ENCODE measurements at regions not wholly inside any gene's neighbourhood (a gene's known extent, or its start where the extent isn't known, plus 50 kb on each side); places are given as distances from the start of the nearest gene placed in this dataset.

GRCh38 chr4:14552119-14552518, 450.2 kb upstream of the CPEB2 start:
- no peak overlapping the region for H3K27ac ChIP-seq (ENCODE audit: control insufficient read depth, insufficient read depth, low read length)

GRCh38 chr4:14559646-14560045, 442.6 kb upstream of the CPEB2 start:
- FAIRE-seq (no peak), DNase-seq (ENCODE audit: low read depth, low spot score) (no peak)
- Histone ChIP-seq H2AFZ (ENCODE audit: control insufficient read depth, low read length) (no peak overlapping the region), H3K27me3 (ENCODE audit: control insufficient read depth, extremely low read depth, insufficient read depth, low read length) (no peaks in the 10 kb centered on the region), H3K9ac (ENCODE audit: control insufficient read depth, extremely low read depth, insufficient read depth, low read length) (no peak overlapping the region), H3K4me1 (ENCODE audit: control insufficient read depth, extremely low read depth, insufficient read depth, low read length) (no peaks in the 10 kb centered on the region), H3K9me3 (ENCODE audit: control insufficient read depth, low read depth, low read length) (no peaks in the 10 kb centered on the region), H3K9me1 (ENCODE audit: control insufficient read depth, extremely low read depth, insufficient read depth, low read length) (no peaks in the 10 kb centered on the region), H3K79me2 (ENCODE audit: control insufficient read depth, insufficient read depth, low read length) (no peaks in the 10 kb centered on the region), H3K4me2 (ENCODE audit: control insufficient read depth, extremely low read depth, insufficient read depth, low read depth, low read length) (no peak overlapping the region), H4K20me1 (ENCODE audit: control insufficient read depth, extremely low read depth, insufficient read depth, low read length) (no peaks in the 10 kb centered on the region), H3K36me3 (ENCODE audit: control insufficient read depth in 2 of 2, extremely low read depth in 1 of 2, insufficient read depth in 2 of 2, low read length in 2 of 2) (no peaks in the 10 kb centered on the region), H3K27ac (ENCODE audit: control insufficient read depth, insufficient read depth, low read length) (no peak overlapping the region), H3K4me3 (ENCODE audit: control insufficient read depth in 2 of 3, extremely low read depth in 1 of 3, insufficient read depth in 2 of 3, low read depth in 1 of 3, low read length in 3 of 3) (no peak overlapping the region)
- TF ChIP-seq EZH2 (IDR thresholded peaks at IDR 0.05; ENCODE audit: low read length): no peak
- no peak for TF ChIP-seq CTCF (optimal IDR thresholded peaks at IDR 0.05 in 1 of 3, IDR thresholded peaks at IDR 0.05 in 1 of 3, conservative IDR thresholded peaks at IDR 0.05 in 1 of 3; ENCODE audit: extremely low read depth in 1 of 3, insufficient read depth in 2 of 3, low read length in 3 of 3)
- dilution Hi-C loops (cut with MboI; ENCODE audit: extremely low pct_ligation_motif_present, low sequenced_read_pairs): no loop called here

More at GRCh38 chr4:14552119-14552518, 450.2 kb upstream of the CPEB2 start:
- H3K27me3 ChIP-seq (ENCODE audit: control insufficient read depth, extremely low read depth, insufficient read depth, low read length): no peaks in the 10 kb centered on the region
- no peaks in the 10 kb centered on the region for H3K9me3 ChIP-seq (ENCODE audit: control insufficient read depth, low read depth, low read length)
- H2AFZ ChIP-seq (ENCODE audit: control insufficient read depth, low read length): no peak overlapping the region
- FAIRE-seq (no peak), DNase-seq (ENCODE audit: low read depth, low spot score) (no peak)
- no peak overlapping the region for H3K4me2 ChIP-seq (ENCODE audit: control insufficient read depth, extremely low read depth, insufficient read depth, low read depth, low read length)
- H3K36me3 ChIP-seq (ENCODE audit: control insufficient read depth in 2 of 2, extremely low read depth in 1 of 2, insufficient read depth in 2 of 2, low read length in 2 of 2): no peaks in the 10 kb centered on the region
- no peaks in the 10 kb centered on the region for H3K79me2 ChIP-seq (ENCODE audit: control insufficient read depth, insufficient read depth, low read length)
- no peaks in the 10 kb centered on the region for H3K9me1 ChIP-seq (ENCODE audit: control insufficient read depth, extremely low read depth, insufficient read depth, low read length)
- TF ChIP-seq CTCF (optimal IDR thresholded peaks at IDR 0.05 in 1 of 3, IDR thresholded peaks at IDR 0.05 in 1 of 3, conservative IDR thresholded peaks at IDR 0.05 in 1 of 3; ENCODE audit: extremely low read depth in 1 of 3, insufficient read depth in 2 of 3, low read length in 3 of 3) (no peak), EZH2 (IDR thresholded peaks at IDR 0.05; ENCODE audit: low read length) (no peak)
- H3K4me3 ChIP-seq (ENCODE audit: control insufficient read depth in 2 of 3, extremely low read depth in 1 of 3, insufficient read depth in 2 of 3, low read depth in 1 of 3, low read length in 3 of 3): no peak overlapping the region
- dilution Hi-C loops (cut with MboI; ENCODE audit: extremely low pct_ligation_motif_present, low sequenced_read_pairs): no loop called here
- no peaks in the 10 kb centered on the region for H3K4me1 ChIP-seq (ENCODE audit: control insufficient read depth, extremely low read depth, insufficient read depth, low read length)
- no peak overlapping the region for H3K9ac ChIP-seq (ENCODE audit: control insufficient read depth, extremely low read depth, insufficient read depth, low read length)
- no peaks in the 10 kb centered on the region for H4K20me1 ChIP-seq (ENCODE audit: control insufficient read depth, extremely low read depth, insufficient read depth, low read length)
